HUES6 (cell line): ENCODE measurements at regions not wholly inside any gene's neighbourhood (a gene's known extent, or its start where the extent isn't known, plus 50 kb on each side); places are given as distances from the start of the nearest gene placed in this dataset.
"Not testable (repeated sequence)": the region's sequence is repeated elsewhere in the genome, so short reads cannot be mapped to it uniquely, and the experiment has no call there.

ENCODE experiments used
- H3K27ac ChIP-seq: 2 replicates; pipeline ENCODE4 v1.7.0; 2013; ENCODE audit warnings: low read depth, mild to moderate bottlenecking, low read length, inconsistent platforms
- H3K27me3 ChIP-seq: 2 replicates; pipeline ENCODE4 v1.6.1; 2013; ENCODE audit warnings: low read length; ENCODE audit not compliant: control insufficient read depth, insufficient read depth
- H3K36me3 ChIP-seq: 2 replicates; pipeline ENCODE4 v1.6.1; 2013; ENCODE audit warnings: low read length; ENCODE audit not compliant: control insufficient read depth, insufficient read depth
- H3K4me1 ChIP-seq: 2 replicates; pipeline ENCODE4 v1.6.1; 2013; ENCODE audit warnings: low read length; ENCODE audit not compliant: control insufficient read depth, insufficient read depth
- H3K4me3 ChIP-seq: 2 replicates; pipeline ENCODE4 v1.5.1; 2013; ENCODE audit warnings: low read depth, low read length
- H3K9ac ChIP-seq: one replicate; pipeline ENCODE4 v1.6.1; 2013; ENCODE audit warnings: mild to moderate bottlenecking, low read length
- H3K9me3 ChIP-seq: 2 replicates; pipeline ENCODE4 v1.6.1; 2013; ENCODE audit warnings: low read depth, low read length; ENCODE audit not compliant: control insufficient read depth, insufficient read depth

GRCh38 chr11:92601048-92601447 lies 368.4 kb upstream of the MTNR1B start:
- H3K27ac ChIP-seq, result no peak overlapping the region
- H3K4me3 ChIP-seq, result no peak overlapping the region
- H3K9ac ChIP-seq, result no peak overlapping the region
- no peaks in the 10 kb centered on the region for H3K4me1 ChIP-seq
- no peaks in the 10 kb centered on the region for H3K27me3 ChIP-seq
- no peaks in the 10 kb centered on the region for H3K9me3 ChIP-seq
- no peaks in the 10 kb centered on the region for H3K36me3 ChIP-seq

DNA sequence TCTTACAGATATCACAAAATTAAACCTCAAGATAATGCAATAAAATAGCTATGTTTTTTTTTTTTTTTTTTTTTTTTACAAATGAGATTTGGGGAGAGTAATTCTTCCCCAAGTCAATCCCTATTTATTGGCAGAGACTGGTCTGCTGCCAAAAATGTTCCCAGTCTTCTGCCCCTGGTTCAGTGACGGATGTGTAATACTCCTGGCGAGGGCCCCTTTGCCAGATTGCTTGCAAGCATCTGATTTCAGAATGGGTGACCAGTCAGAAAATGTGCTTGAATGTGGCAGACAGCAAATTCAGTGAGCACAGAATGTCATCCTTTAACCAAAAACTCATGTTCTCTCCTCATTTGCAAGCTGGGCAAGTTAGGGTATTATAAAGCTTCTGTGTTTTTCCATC lies 363.8 kb upstream of the MTNR1B start:
- Histone ChIP-seq H3K4me1 (no peaks in the 10 kb centered on the region), H3K27me3 (no peaks in the 10 kb centered on the region), H3K9ac (no peak overlapping the region), H3K27ac (no peak overlapping the region), H3K9me3 (no peaks in the 10 kb centered on the region), H3K4me3 (no peak overlapping the region), H3K36me3 (no peaks in the 10 kb centered on the region)

DNA sequence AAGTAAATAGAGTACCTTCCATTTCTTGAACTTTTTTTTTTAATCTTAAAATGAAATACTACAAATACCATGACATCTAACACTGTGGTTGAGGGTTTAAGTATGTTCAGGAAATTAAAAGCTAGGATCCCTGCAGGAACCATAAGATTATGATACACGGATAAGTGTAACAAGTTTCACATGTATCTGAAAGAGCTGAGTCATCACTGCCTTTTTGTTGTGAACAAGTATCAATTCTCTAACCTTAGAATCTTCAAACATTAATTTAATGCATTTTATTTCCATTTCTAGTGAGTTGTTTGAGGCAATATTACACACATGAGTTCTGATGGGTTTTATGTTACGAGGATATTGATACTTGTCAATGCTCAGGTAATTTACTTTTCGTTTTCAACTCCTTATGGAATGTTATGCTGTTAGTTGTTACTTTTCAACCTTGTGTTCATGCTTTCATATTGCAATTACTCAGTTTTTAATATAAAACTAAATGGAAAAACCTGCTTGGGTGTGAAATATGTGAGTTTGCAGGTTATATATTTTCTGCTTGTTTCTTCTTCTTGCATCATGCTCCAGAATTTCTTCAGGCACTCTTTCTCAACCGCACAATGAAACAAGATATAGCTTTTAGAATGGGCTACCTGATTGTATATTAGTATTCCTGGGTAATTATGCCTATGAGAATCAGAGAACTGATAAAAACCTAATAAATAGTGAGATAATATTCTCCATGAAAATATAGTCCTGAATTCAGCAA lies 361.3 kb upstream of the MTNR1B start:
- H3K27me3 ChIP-seq, result no peaks in the 10 kb centered on the region
- H3K9me3 ChIP-seq, result no peaks in the 10 kb centered on the region
- H3K36me3 ChIP-seq, result no peaks in the 10 kb centered on the region
- H3K4me3 ChIP-seq, result no peak overlapping the region
- H3K27ac ChIP-seq, result no peak overlapping the region
- no peak overlapping the region for H3K9ac ChIP-seq
- no peaks in the 10 kb centered on the region for H3K4me1 ChIP-seq

DNA sequence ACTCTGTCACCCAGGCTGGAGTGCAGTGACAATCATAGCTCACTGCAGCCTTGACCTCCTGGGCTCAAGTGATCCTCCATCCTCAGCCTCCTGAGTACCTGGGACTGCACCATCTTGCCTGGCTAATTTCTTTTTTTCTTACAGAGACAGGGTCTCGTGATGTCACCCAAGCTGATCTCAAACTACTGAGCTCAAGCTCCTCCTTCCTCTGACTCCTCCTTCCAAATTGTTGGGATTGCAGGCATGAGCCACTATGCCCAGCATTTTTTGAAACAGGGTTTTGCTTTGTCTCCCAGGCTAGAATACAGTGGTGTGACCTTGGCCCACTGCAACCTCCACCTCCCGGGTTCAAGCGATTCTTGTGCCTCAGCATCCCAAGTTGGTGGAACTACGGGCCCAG lies 358.3 kb upstream of the MTNR1B start:
- H3K4me3 ChIP-seq, result no peak overlapping the region
- H3K27me3 ChIP-seq, result no peaks in the 10 kb centered on the region
- no peaks in the 10 kb centered on the region for H3K9me3 ChIP-seq
- no peak overlapping the region for H3K9ac ChIP-seq
- no peak overlapping the region for H3K27ac ChIP-seq
- H3K4me1 ChIP-seq, result no peaks in the 10 kb centered on the region
- no peaks in the 10 kb centered on the region for H3K36me3 ChIP-seq

DNA sequence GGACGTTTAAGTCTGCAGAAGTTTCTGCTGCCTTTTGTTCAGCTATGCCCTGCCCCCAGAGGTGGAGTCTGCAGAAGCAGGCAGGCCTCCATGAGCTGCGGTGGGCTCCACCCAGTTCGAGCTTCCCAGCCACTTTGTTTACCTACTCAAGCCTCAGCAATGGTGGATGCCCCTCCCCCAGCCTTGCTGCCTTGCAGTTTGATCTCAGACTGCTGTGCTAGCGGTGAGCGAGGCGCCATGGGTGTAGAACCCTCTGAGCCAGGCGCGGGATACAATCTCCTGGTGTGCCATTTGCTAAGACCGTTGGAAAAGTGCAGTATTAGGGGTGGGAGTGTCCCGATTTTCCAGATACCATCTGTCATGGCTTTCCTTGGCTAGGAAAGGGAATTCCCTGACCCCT lies 351.4 kb upstream of the MTNR1B start:
- not testable (repeated sequence) for H3K36me3 ChIP-seq, H3K4me1 ChIP-seq, H3K27me3 ChIP-seq, H3K27ac ChIP-seq, H3K4me3 ChIP-seq, H3K9me3 ChIP-seq, H3K9ac ChIP-seq

DNA sequence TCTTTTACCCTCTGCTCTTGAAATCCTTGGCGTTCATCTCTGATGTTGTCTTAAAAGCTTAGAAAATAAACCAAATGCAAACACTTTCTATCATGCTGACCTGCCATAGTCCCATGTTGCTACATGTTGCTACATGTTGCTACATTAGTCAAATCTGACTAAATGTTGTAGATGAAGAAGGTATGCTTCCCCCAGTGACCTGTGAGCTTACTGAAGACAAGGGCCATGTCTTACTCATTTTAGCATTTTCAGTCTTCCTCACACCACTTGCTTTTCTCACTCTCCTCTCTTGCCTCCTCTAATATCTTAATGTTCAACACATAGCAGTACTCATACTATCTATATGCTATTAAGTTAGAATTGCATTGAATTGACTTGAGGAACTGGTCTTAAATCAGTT lies 346.4 kb upstream of the MTNR1B start:
- peaks cover 6% of the 10 kb centered on the region for H3K9me3 ChIP-seq
- H3K4me1 ChIP-seq, result no peaks in the 10 kb centered on the region
- H3K27me3 ChIP-seq, result no peaks in the 10 kb centered on the region
- no peak overlapping the region for H3K4me3 ChIP-seq
- no peak overlapping the region for H3K27ac ChIP-seq
- H3K36me3 ChIP-seq, result no peaks in the 10 kb centered on the region
- H3K9ac ChIP-seq, result no peak overlapping the region

- H3K4me1 ChIP-seq, result no peaks in the 10 kb centered on the region
- no peaks in the 10 kb centered on the region for H3K36me3 ChIP-seq
- no peaks in the 10 kb centered on the region for H3K9me3 ChIP-seq
- no peak overlapping the region for H3K27ac ChIP-seq
- H3K9ac ChIP-seq, result no peak overlapping the region
- no peak overlapping the region for H3K4me3 ChIP-seq
- H3K27me3 ChIP-seq, result no peaks in the 10 kb centered on the region
These were observed 343.6 kb upstream of the MTNR1B start for GRCh38 chr11:92625894-92626293.

DNA sequence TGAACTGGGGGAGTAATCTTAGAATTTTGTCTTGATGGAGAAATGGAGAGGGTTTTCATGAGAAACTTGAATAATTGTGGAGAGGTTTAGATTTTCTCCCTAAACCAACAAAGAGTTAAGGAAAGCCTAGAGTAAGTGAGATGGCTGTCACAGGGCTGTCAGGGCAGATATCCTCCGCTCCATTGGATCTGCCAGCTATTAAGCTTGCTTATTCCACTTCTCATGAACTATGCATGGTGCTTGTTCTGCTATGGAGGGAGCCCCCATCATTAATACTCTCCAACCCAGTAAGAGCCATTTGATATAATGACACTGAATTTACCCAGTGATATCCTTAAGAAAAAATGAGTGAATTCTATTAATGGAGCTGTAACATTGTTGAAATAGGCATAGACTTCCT lies 342.8 kb upstream of the MTNR1B start:
- no peak overlapping the region for H3K27ac ChIP-seq
- H3K9ac ChIP-seq, result no peak overlapping the region
- H3K27me3 ChIP-seq, result no peaks in the 10 kb centered on the region
- no peaks in the 10 kb centered on the region for H3K9me3 ChIP-seq
- H3K4me1 ChIP-seq, result no peaks in the 10 kb centered on the region
- no peaks in the 10 kb centered on the region for H3K36me3 ChIP-seq
- no peak overlapping the region for H3K4me3 ChIP-seq

- H3K36me3 ChIP-seq, result no peaks in the 10 kb centered on the region
- no peak overlapping the region for H3K27ac ChIP-seq
These were observed 341.7 kb upstream of the MTNR1B start for GRCh38 chr11:92627615-92628256.

DNA sequence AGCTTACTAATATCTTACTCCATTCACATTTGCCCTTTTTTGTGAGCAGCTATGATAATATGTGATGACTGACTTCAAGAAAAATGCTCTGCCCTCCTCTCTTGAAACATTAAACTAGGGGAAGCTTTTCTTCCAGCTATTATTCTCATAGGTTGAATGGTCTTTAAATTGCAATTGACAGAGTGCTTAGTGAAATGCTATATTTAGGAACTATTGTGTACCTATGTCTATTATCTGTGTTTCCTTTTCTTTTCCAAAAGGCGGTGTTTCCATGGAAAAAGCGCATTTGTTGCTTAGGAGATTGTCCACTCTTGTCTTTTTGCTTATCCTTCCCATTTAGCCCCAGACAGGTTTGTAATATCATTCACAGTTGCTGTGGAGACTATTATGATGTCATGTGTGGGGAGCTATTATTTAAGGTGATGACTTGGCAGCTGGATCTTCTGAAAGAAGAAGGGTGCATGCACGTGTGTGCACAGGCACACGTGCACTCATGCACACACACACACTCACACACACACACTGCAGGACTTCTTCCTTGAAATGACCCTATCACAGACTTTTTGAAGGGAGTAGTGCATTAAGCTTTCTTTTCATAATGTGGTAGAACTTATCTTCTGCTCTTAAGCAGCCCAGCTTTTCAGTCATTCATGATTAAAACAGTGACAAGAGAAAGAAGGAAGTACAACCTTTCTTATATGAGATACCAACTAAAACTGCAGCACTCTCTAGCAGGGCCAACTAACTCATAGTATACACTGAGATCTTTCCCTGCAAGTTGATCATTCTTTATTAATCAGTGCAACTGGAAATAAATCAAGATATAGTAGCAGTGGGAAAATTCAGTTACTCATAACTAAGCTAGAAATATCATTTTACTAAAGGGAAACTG lies 340.8 kb upstream of the MTNR1B start:
- H3K9ac ChIP-seq, result no peak overlapping the region
- H3K27me3 ChIP-seq, result no peaks in the 10 kb centered on the region
- H3K9me3 ChIP-seq, result no peaks in the 10 kb centered on the region
- H3K36me3 ChIP-seq, result no peaks in the 10 kb centered on the region
- no peak overlapping the region for H3K4me3 ChIP-seq
- peaks cover 9% of the 10 kb centered on the region; the same call in 1 of the 2 replicates for H3K4me1 ChIP-seq
- H3K27ac ChIP-seq, result no peak overlapping the region

More at GRCh38 chr11:92627615-92628256, 341.7 kb upstream of the MTNR1B start:
- Histone ChIP-seq H3K9ac (no peak overlapping the region), H3K27me3 (no peaks in the 10 kb centered on the region), H3K9me3 (no peaks in the 10 kb centered on the region), H3K4me1 (peaks cover 7% of the 10 kb centered on the region; the same call in 1 of the 2 replicates), H3K4me3 (no peak overlapping the region)

GRCh38 chr11:92632495-92632894 lies 337.0 kb upstream of the MTNR1B start:
- Histone ChIP-seq H3K36me3 (no peaks in the 10 kb centered on the region), H3K4me1 (peaks cover 9% of the 10 kb centered on the region; the same call in 1 of the 2 replicates), H3K9ac (no peak overlapping the region), H3K27me3 (no peaks in the 10 kb centered on the region), H3K9me3 (no peaks in the 10 kb centered on the region), H3K4me3 (no peak overlapping the region), H3K27ac (no peak overlapping the region)
